ENCODE measurements at regions not wholly inside any gene's neighbourhood (a gene's known extent, or its start where the extent isn't known, plus 50 kb on each side); places are given as distances from the start of the nearest gene placed in this dataset.

- Histone ChIP-seq H3K4me1 (ENCODE audit: control insufficient read depth, extremely low read depth, insufficient read depth, low read length) (peaks cover 8% of the 10 kb centered on the region), H3K27ac (ENCODE audit: control insufficient read depth, insufficient read depth, low read length) (no peak overlapping the region), H3K79me2 (ENCODE audit: control insufficient read depth, insufficient read depth, low read length) (no peaks in the 10 kb centered on the region), H3K36me3 (ENCODE audit: control insufficient read depth in 2 of 2, extremely low read depth in 1 of 2, insufficient read depth in 2 of 2, low read length in 2 of 2) (no peaks in the 10 kb centered on the region), H3K9me1 (ENCODE audit: control insufficient read depth, extremely low read depth, insufficient read depth, low read length) (no peaks in the 10 kb centered on the region), H3K9me3 (ENCODE audit: control insufficient read depth, low read depth, low read length) (no peaks in the 10 kb centered on the region), H3K27me3 (ENCODE audit: control insufficient read depth, extremely low read depth, insufficient read depth, low read length) (no peaks in the 10 kb centered on the region), H3K4me3 (ENCODE audit: control insufficient read depth in 2 of 3, extremely low read depth in 1 of 3, insufficient read depth in 2 of 3, low read depth in 1 of 3, low read length in 3 of 3) (no peak overlapping the region), H3K9ac (ENCODE audit: control insufficient read depth, extremely low read depth, insufficient read depth, low read length) (no peak overlapping the region), H2AFZ (ENCODE audit: control insufficient read depth, low read length) (no peak overlapping the region), H3K4me2 (ENCODE audit: control insufficient read depth, extremely low read depth, insufficient read depth, low read depth, low read length) (no peak overlapping the region), H4K20me1 (ENCODE audit: control insufficient read depth, extremely low read depth, insufficient read depth, low read length) (no peaks in the 10 kb centered on the region)
- dilution Hi-C loops (cut with MboI; ENCODE audit: extremely low pct_ligation_motif_present, low sequenced_read_pairs), result no loop called here
- DNase-seq (ENCODE audit: low read depth, low spot score) (no peak), FAIRE-seq (no peak)
- TF ChIP-seq EZH2 (IDR thresholded peaks at IDR 0.05; ENCODE audit: low read length), result no peak
- TF ChIP-seq, protein P1, sequence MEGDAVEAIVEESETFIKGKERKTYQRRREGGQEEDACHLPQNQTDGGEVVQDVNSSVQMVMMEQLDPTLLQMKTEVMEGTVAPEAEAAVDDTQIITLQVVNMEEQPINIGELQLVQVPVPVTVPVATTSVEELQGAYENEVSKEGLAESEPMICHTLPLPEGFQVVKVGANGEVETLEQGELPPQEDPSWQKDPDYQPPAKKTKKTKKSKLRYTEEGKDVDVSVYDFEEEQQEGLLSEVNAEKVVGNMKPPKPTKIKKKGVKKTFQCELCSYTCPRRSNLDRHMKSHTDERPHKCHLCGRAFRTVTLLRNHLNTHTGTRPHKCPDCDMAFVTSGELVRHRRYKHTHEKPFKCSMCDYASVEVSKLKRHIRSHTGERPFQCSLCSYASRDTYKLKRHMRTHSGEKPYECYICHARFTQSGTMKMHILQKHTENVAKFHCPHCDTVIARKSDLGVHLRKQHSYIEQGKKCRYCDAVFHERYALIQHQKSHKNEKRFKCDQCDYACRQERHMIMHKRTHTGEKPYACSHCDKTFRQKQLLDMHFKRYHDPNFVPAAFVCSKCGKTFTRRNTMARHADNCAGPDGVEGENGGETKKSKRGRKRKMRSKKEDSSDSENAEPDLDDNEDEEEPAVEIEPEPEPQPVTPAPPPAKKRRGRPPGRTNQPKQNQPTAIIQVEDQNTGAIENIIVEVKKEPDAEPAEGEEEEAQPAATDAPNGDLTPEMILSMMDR (optimal IDR thresholded peaks at IDR 0.05 in 1 of 3, IDR thresholded peaks at IDR 0.05 in 1 of 3, conservative IDR thresholded peaks at IDR 0.05 in 1 of 3; ENCODE audit: extremely low read depth in 1 of 3, insufficient read depth in 2 of 3, low read length in 3 of 3), result no peak
These were observed 155.6 kb downstream of the CAND1 start for GRCh38 chr12:67424784-67425183.

DNA sequence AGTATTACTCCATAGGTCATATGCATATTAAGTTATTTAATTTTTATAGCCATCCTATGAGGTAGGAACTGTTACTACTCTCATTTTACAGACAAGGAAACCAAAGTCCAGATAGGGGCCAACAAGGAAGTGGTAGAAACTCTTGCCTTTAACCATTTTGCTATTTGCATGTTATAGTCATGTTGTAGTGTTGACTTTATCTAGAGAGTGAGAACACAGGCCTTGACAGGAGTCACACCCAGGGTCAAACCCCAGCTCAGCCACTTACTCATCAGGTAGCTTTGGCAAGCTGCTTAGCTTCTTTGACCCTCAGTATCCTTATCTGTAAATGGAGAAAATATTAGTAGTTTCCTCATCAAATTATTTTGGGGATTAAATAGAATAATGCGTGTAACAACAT lies 156.2 kb downstream of the CAND1 start:
- TF ChIP-seq EZH2 (IDR thresholded peaks at IDR 0.05; ENCODE audit: low read length), result no peak
- TF ChIP-seq, protein P1 (optimal IDR thresholded peaks at IDR 0.05 in 1 of 3, IDR thresholded peaks at IDR 0.05 in 1 of 3, conservative IDR thresholded peaks at IDR 0.05 in 1 of 3; ENCODE audit: extremely low read depth in 1 of 3, insufficient read depth in 2 of 3, low read length in 3 of 3), result no peak
- Histone ChIP-seq H3K79me2 (ENCODE audit: control insufficient read depth, insufficient read depth, low read length) (no peaks in the 10 kb centered on the region), H3K36me3 (ENCODE audit: control insufficient read depth in 2 of 2, extremely low read depth in 1 of 2, insufficient read depth in 2 of 2, low read length in 2 of 2) (no peaks in the 10 kb centered on the region), H3K9me3 (ENCODE audit: control insufficient read depth, low read depth, low read length) (no peaks in the 10 kb centered on the region), H2AFZ (ENCODE audit: control insufficient read depth, low read length) (no peak overlapping the region), H3K4me1 (ENCODE audit: control insufficient read depth, extremely low read depth, insufficient read depth, low read length) (peaks cover 8% of the 10 kb centered on the region), H3K9me1 (ENCODE audit: control insufficient read depth, extremely low read depth, insufficient read depth, low read length) (no peaks in the 10 kb centered on the region), H3K4me2 (ENCODE audit: control insufficient read depth, extremely low read depth, insufficient read depth, low read depth, low read length) (no peak overlapping the region), H3K27me3 (ENCODE audit: control insufficient read depth, extremely low read depth, insufficient read depth, low read length) (no peaks in the 10 kb centered on the region), H3K9ac (ENCODE audit: control insufficient read depth, extremely low read depth, insufficient read depth, low read length) (no peak overlapping the region), H3K4me3 (ENCODE audit: control insufficient read depth in 2 of 3, extremely low read depth in 1 of 3, insufficient read depth in 2 of 3, low read depth in 1 of 3, low read length in 3 of 3) (no peak overlapping the region), H4K20me1 (ENCODE audit: control insufficient read depth, extremely low read depth, insufficient read depth, low read length) (no peaks in the 10 kb centered on the region), H3K27ac (ENCODE audit: control insufficient read depth, insufficient read depth, low read length) (no peak overlapping the region)
- dilution Hi-C loops (cut with MboI; ENCODE audit: extremely low pct_ligation_motif_present, low sequenced_read_pairs), result no loop called here
- no peak for FAIRE-seq
- no peak for DNase-seq (ENCODE audit: low read depth, low spot score)

Measured in keratinocyte (primary cell).